Vagina (tissue), 2 donors: ENCODE measurements at regions not wholly inside any gene's neighbourhood (a gene's known extent, or its start where the extent isn't known, plus 50 kb on each side); places are given as distances from the start of the nearest gene placed in this dataset.

Source experiments
- CTCF ChIP-seq, 3 experiments: fragments of 450-650 bp in 2 of 3; fragments of 200-600 bp in 1 of 3; sonication (generic) in 1 of 3; IDR thresholded peaks; one replicate each; pipeline ENCODE4 v1.5.1; 2017 to 2019; ENCODE audit warnings: antibody characterized with exemption in 3 of 3, mild to moderate bottlenecking in 2 of 3, moderate library complexity in 2 of 3
- POLR2A ChIP-seq, 2 donors: fragments of 450-650 bp; IDR thresholded peaks; one replicate each; pipeline ENCODE4 v1.6.1; 2017; ENCODE audit warnings: antibody characterized with exemption in 2 of 2, mild to moderate bottlenecking in 2 of 2, moderate library complexity in 2 of 2

- TF ChIP-seq POLR2A (IDR thresholded peaks at IDR 0.05) (no peak), CTCF (IDR thresholded peaks at IDR 0.05) (no peak)
These were observed 170.9 kb upstream of the ATF7IP start for GRCh38 chr12:14194572-14194971.
